Panc1 (cell line): ENCODE measurements at regions not wholly inside any gene's neighbourhood (a gene's known extent, or its start where the extent isn't known, plus 50 kb on each side); places are given as distances from the start of the nearest gene placed in this dataset.

Source experiments
- POLR2AphosphoS5 ChIP-seq: IDR thresholded peaks from 2 replicates; pipeline ENCODE4 v1.6.1; 2012; ENCODE audit warnings: mild to moderate bottlenecking, low read depth, low read length, moderate library complexity
- TF ChIP-seq, protein P1 (sequence below): fragments of 450-650 bp; IDR thresholded peaks from 2 replicates; pipeline ENCODE4 v1.5.1; 2017; ENCODE audit warnings: mild to moderate bottlenecking

DNA sequence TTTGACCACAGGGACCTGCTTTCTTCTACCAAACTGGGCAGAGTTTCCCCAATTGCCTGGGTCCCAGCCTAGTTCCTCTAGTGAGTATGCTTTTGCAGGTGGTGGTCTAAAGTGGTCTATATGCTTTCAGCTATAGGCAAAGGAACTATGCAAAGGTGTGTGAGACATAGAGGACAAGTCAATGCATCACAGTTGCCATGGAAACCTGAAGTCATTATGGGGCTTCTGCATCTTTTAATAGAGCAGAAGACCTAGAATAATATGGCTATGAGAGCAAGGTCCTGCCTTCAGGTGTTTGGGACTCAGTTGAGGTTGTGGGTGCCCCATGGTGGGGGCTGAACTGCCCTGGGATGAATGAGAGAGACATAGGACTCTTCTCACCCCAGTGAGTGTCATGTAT is 92.1 kb upstream of the RAB40AL start:
- TF ChIP-seq, protein P1, sequence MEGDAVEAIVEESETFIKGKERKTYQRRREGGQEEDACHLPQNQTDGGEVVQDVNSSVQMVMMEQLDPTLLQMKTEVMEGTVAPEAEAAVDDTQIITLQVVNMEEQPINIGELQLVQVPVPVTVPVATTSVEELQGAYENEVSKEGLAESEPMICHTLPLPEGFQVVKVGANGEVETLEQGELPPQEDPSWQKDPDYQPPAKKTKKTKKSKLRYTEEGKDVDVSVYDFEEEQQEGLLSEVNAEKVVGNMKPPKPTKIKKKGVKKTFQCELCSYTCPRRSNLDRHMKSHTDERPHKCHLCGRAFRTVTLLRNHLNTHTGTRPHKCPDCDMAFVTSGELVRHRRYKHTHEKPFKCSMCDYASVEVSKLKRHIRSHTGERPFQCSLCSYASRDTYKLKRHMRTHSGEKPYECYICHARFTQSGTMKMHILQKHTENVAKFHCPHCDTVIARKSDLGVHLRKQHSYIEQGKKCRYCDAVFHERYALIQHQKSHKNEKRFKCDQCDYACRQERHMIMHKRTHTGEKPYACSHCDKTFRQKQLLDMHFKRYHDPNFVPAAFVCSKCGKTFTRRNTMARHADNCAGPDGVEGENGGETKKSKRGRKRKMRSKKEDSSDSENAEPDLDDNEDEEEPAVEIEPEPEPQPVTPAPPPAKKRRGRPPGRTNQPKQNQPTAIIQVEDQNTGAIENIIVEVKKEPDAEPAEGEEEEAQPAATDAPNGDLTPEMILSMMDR = no peak
- no peak for TF ChIP-seq POLR2AphosphoS5
